SK-N-SH (cell line): ENCODE measurements at regions not wholly inside any gene's neighbourhood (a gene's known extent, or its start where the extent isn't known, plus 50 kb on each side); places are given as distances from the start of the nearest gene placed in this dataset.

ENCODE experiments used
- CTCF ChIA-PET: fragments of 300-600, 350-600 bp; formaldehyde crosslinking; extraction: SDS; loops from one replicate; lab custom pipeline; 2021; lab: Yijun Ruan, JAX
- POLR2A ChIA-PET: fragments of 350-600 bp; sonication (Branson Sonifier 250); formaldehyde crosslinking; extraction: SDS; loops from one replicate; lab custom pipeline; 2020; ENCODE audit warnings: antibody characterized with exemption, inconsistent platforms; lab: Yijun Ruan, JAX
- DNase-seq: peaks from one replicate; pipeline ENCODE4 v3.0.0; 2012
- H2AFZ ChIP-seq: fragments of 200-600 bp; sonication (generic); 2 replicates; pipeline ENCODE4 v1.8.1; 2016; ENCODE audit warnings: antibody characterized with exemption, mild to moderate bottlenecking, low read depth
- H3F3A ChIP-seq: fragments of 200-600 bp; sonication (generic); replicated peaks from 2 replicates; pipeline ENCODE3; 2016; ENCODE audit warnings: antibody characterized with exemption, mild to moderate bottlenecking; ENCODE audit not compliant: insufficient read depth
- H3K27ac ChIP-seq, 2 experiments: fragments of 200-500 bp in 1 of 2; fragments of 200-600 bp in 1 of 2; sonication (Bioruptor generic) in 1 of 2; sonication (generic), shearing (Covaris generic) in 1 of 2; 2 replicates each; pipeline versions ENCODE4 v1.5.1 to v1.6.1; 2014 to 2016; ENCODE audit warnings: low read depth in 2 of 2, inconsistent platforms in 1 of 2, low read length in 1 of 2, mild to moderate bottlenecking in 1 of 2, mixed read lengths in 1 of 2
- H3K27me3 ChIP-seq: fragments of 200-600 bp; sonication (generic), shearing (Covaris generic); 2 replicates; pipeline ENCODE4 v1.6.1; 2016; ENCODE audit warnings: mixed run types; ENCODE audit not compliant: insufficient read depth
- H3K36me3 ChIP-seq, 2 experiments: fragments of 200-500 bp in 1 of 2; fragments of 200-600 bp in 1 of 2; sonication (Bioruptor generic) in 1 of 2; sonication (generic) in 1 of 2; replicated peaks in 1 of 2; 2 replicates each; pipeline versions ENCODE3 to v1.5.1; 2014 to 2016; ENCODE audit warnings: low read length in 1 of 2, mild to moderate bottlenecking in 1 of 2; ENCODE audit not compliant: insufficient read depth in 2 of 2, control insufficient read depth in 1 of 2
- H3K4me1 ChIP-seq, 2 experiments: fragments of 200-500 bp in 1 of 2; fragments of 200-600 bp in 1 of 2; sonication (Bioruptor generic) in 1 of 2; sonication (generic), shearing (Covaris generic) in 1 of 2; 2 replicates each; pipeline versions ENCODE4 v1.5.1 to v1.6.1; 2014 to 2016; ENCODE audit warnings: low read depth in 1 of 2, low read length in 1 of 2, mixed run types in 1 of 2; ENCODE audit not compliant: insufficient read depth in 2 of 2, control insufficient read depth in 1 of 2
- H3K4me2 ChIP-seq: fragments of 200-600 bp; sonication (generic), shearing (Covaris generic); 2 replicates; pipeline ENCODE4 v1.6.1; 2017; ENCODE audit warnings: mixed run types
- H3K4me3 ChIP-seq, 2 experiments: fragments of 200-500 bp in 1 of 2; fragments of 200-600 bp in 1 of 2; sonication (Bioruptor generic) in 1 of 2; sonication (generic), shearing (Covaris generic) in 1 of 2; 2 replicates each; pipeline versions ENCODE4 v1.5.1 to v1.8.1; 2014 to 2016; ENCODE audit warnings: low read depth in 2 of 2, inconsistent platforms in 1 of 2, low read length in 1 of 2, mild to moderate bottlenecking in 1 of 2, mixed read lengths in 1 of 2, moderate library complexity in 1 of 2
- H3K79me2 ChIP-seq: fragments of 200-600 bp; sonication (generic); 2 replicates; pipeline ENCODE4 v1.8.1; 2017; ENCODE audit warnings: mild to moderate bottlenecking; ENCODE audit not compliant: insufficient read depth
- H3K9ac ChIP-seq: fragments of 200-600 bp; sonication (generic); 2 replicates; pipeline ENCODE4 v1.6.1; 2017; ENCODE audit warnings: mixed run types
- H3K9me2 ChIP-seq: fragments of 200-600 bp; sonication (generic); 2 replicates; pipeline ENCODE4 v1.6.1; 2017; ENCODE audit warnings: mixed run types
- H3K9me3 ChIP-seq: fragments of 200-600 bp; sonication (generic); 2 replicates; pipeline ENCODE4 v1.6.1; 2017; ENCODE audit warnings: mixed run types, mild to moderate bottlenecking, moderate library complexity
- H4K20me1 ChIP-seq: fragments of 200-600 bp; sonication (generic); 2 replicates; pipeline ENCODE4 v1.6.1; 2017; ENCODE audit warnings: mild to moderate bottlenecking, mixed run types; ENCODE audit not compliant: insufficient read depth
- CHD2 ChIP-seq: fragments of 150-350 bp; IDR thresholded peaks from 2 replicates; pipeline ENCODE4 v1.6.1; 2018; ENCODE audit warnings: low read length; ENCODE audit not compliant: partially characterized antibody
- CTCF ChIP-seq: fragments of 200-600 bp; sonication (generic); IDR thresholded peaks from 2 replicates; pipeline ENCODE4 v1.6.1; 2017; ENCODE audit warnings: antibody characterized with exemption, mild to moderate bottlenecking, moderate library complexity
- ELF1 ChIP-seq: IDR thresholded peaks from 2 replicates; pipeline ENCODE4 v1.4.0; 2012
- EZH2phosphoT487 ChIP-seq: fragments of 200-600 bp; sonication (generic); IDR thresholded peaks from 2 replicates; pipeline ENCODE4 v1.6.1; 2017; ENCODE audit warnings: low read depth, mixed run types, mild to moderate bottlenecking, antibody characterized with exemption, moderate library complexity, borderline replicate concordance
- FOXJ3 ChIP-seq: sonication (generic); formaldehyde crosslinking; IDR thresholded peaks from 2 replicates; pipeline ENCODE4 v1.5.1; 2020; ENCODE audit warnings: mild to moderate bottlenecking, missing genetic modification reagents
- GABPA ChIP-seq: IDR thresholded peaks from 2 replicates; pipeline ENCODE4 v1.4.0; 2012; ENCODE audit warnings: low read depth, mild to moderate bottlenecking
- NFIC ChIP-seq: IDR thresholded peaks from 2 replicates; pipeline ENCODE4 v1.4.0; 2012; ENCODE audit warnings: borderline replicate concordance
- RCOR1 ChIP-seq: fragments of 150-350 bp; IDR thresholded peaks from 2 replicates; pipeline ENCODE4 v1.6.1; 2017; ENCODE audit warnings: antibody characterized with exemption, low read length
- REST ChIP-seq: IDR thresholded peaks from 2 replicates; pipeline ENCODE4 v1.6.1; 2012; ENCODE audit warnings: mild to moderate bottlenecking, low read depth, low read length, moderate library complexity
- RFX5 ChIP-seq: IDR thresholded peaks from 2 replicates; pipeline ENCODE4 v1.6.1; 2012; ENCODE audit warnings: mild to moderate bottlenecking, improper control_type of control experiment, low read length
- USF1 ChIP-seq: IDR thresholded peaks from 2 replicates; pipeline ENCODE4 v1.4.0; 2012; ENCODE audit warnings: low read depth, borderline replicate concordance
- ZBTB33 ChIP-seq: IDR thresholded peaks from 2 replicates; pipeline ENCODE4 v1.4.0; 2012; ENCODE audit warnings: low read depth, borderline replicate concordance
- WGBS: methylation state at CpG from one replicate; pipeline ENCODE4 v1.1.6; 2017; ENCODE audit warnings: low lambda C conversion rate; 5-methylcytosine and 5-hydroxymethylcytosine counted together

GRCh38 chr1:47594627-47595026 is 156.8 kb downstream of the FOXD2 start:
- H3K79me2 ChIP-seq: no peaks in the 10 kb centered on the region
- H3K9me3 ChIP-seq: no peaks in the 10 kb centered on the region
- DNase-seq: no peak
- ChIA-PET CTCF (interaction anchor here (0.7 to 1.3 kb wide), 4 partner anchors 112 to 141 kb away, joined by 3 to 5 read pairs (median 3); no protein-coding TSS in a partner anchor), POLR2A (no interaction called here)
- TF ChIP-seq ELF1 (no peak), RFX5 (no peak), USF1 (no peak), CTCF (no peak), GABPA (no peak), NFIC (no peak), FOXJ3 (CRISPR knock-in tag) (no peak), ZBTB33 (no peak), RCOR1 (no peak), REST (no peak), EZH2phosphoT487 (no peak), CHD2 (no peak)
- H3K27me3 ChIP-seq: peaks cover 14% of the 10 kb centered on the region; the same call in 1 of the 2 replicates
- no peaks in the 10 kb centered on the region for H3K36me3 ChIP-seq
- H2AFZ ChIP-seq: no peak overlapping the region
- peaks cover 0 to 3% of the 10 kb centered on the region in 2 experiments; a peak in 1 of 4 replicates for H3K4me1 ChIP-seq
- H3K4me2 ChIP-seq: no peak overlapping the region
- no CpG with 5 or more reads among the region's 4 CpGs for WGBS
- no peak overlapping the region for H3K9ac ChIP-seq
- no peak overlapping the region for H3K27ac ChIP-seq
- no peaks in the 10 kb centered on the region for H3K9me2 ChIP-seq
- H4K20me1 ChIP-seq: no peaks in the 10 kb centered on the region
- no peaks in the 10 kb centered on the region for H3F3A ChIP-seq
- no peak overlapping the region for H3K4me3 ChIP-seq
